Endothelial cell of umbilical vein (primary cell): ENCODE measurements at regions not wholly inside any gene's neighbourhood (a gene's known extent, or its start where the extent isn't known, plus 50 kb on each side); places are given as distances from the start of the nearest gene placed in this dataset.

ENCODE experiments used
- BruUV-seq: library from RNA; stranded (reverse); fragments of 400-500 nt; replicated peaks from 2 replicates; lab custom pipeline; 2021; lab: Mats Ljungman, UMichigan
- CTCF ChIA-PET: fragments of 300-600, 350-600 bp; sonication (Branson Sonifier 250); formaldehyde crosslinking; loops from one replicate; lab custom pipeline; 2021; ENCODE audit warnings: antibody characterized with exemption, inconsistent platforms; lab: Charles Lee
- POLR2A ChIA-PET: fragments of 300-600, 350-600 bp; sonication (Branson Sonifier 250); formaldehyde crosslinking; loops from one replicate; lab custom pipeline; 2021; ENCODE audit warnings: antibody characterized with exemption, inconsistent platforms; lab: Charles Lee
- DNase-seq: peaks from one replicate; pipeline ENCODE4 v3.0.0-alpha.2; 2011; ENCODE audit warnings: low read depth, low spot score
- FAIRE-seq: peaks from 2 replicates; lab custom pipeline; 2011; peaks lifted over from hg19 to GRCh38; lab: Jason Lieb, UNC
- H2AFZ ChIP-seq: 2 replicates; pipeline ENCODE4 v1.6.0; 2012; ENCODE audit warnings: low read depth, low read length, control low read depth, inconsistent platforms
- H3K27ac ChIP-seq: 2 replicates; pipeline ENCODE4 v1.5.1; 2011; ENCODE audit warnings: low read depth, mild to moderate bottlenecking, control low read depth, low read length, moderate library complexity; ENCODE audit not compliant: insufficient read depth
- H3K27me3 ChIP-seq, 2 experiments: 2 replicates each; pipeline versions ENCODE4 v1.6.0 to v1.6.1; 2011; ENCODE audit warnings: low read length in 2 of 2, mixed read lengths in 1 of 2; ENCODE audit not compliant: control insufficient read depth in 2 of 2, insufficient read depth in 2 of 2
- H3K36me3 ChIP-seq, 2 experiments: 2 replicates in 1 of 2; 3 replicates in 1 of 2; pipeline ENCODE4 v1.5.1; 2011; ENCODE audit warnings: low read length in 2 of 2, mild to moderate bottlenecking in 1 of 2, moderate library complexity in 1 of 2; ENCODE audit not compliant: control insufficient read depth in 2 of 2, insufficient read depth in 2 of 2; ENCODE audit errors: extremely low read depth in 1 of 2
- H3K4me1 ChIP-seq: 3 replicates; pipeline ENCODE4 v1.5.1; 2011; ENCODE audit warnings: mild to moderate bottlenecking, low read length; ENCODE audit not compliant: control insufficient read depth, insufficient read depth; ENCODE audit errors: extremely low read depth
- H3K4me2 ChIP-seq: 2 replicates; pipeline ENCODE4 v1.6.1; 2011; ENCODE audit warnings: low read length, control low read depth, mixed read lengths; ENCODE audit not compliant: insufficient read depth
- H3K4me3 ChIP-seq, 3 experiments: fragments of 200-600 bp in 1 of 3; sonication (generic), shearing (Covaris generic) in 1 of 3; replicated peaks in 1 of 3; 2 replicates each; pipeline ENCODE4 v1.5.1; 2011 to 2016; ENCODE audit warnings: control low read depth in 3 of 3, low read length in 3 of 3, mild to moderate bottlenecking in 2 of 3, inconsistent platforms in 1 of 3, low read depth in 1 of 3, moderate library complexity in 1 of 3; ENCODE audit not compliant: insufficient read depth in 1 of 3
- H3K79me2 ChIP-seq: 2 replicates; pipeline ENCODE4 v1.6.0; 2012; ENCODE audit warnings: low read length, inconsistent platforms; ENCODE audit not compliant: control insufficient read depth, insufficient read depth
- H3K9ac ChIP-seq: replicated peaks from 2 replicates; pipeline ENCODE3; 2011; ENCODE audit warnings: low read length, control low read depth; ENCODE audit not compliant: insufficient read depth; ENCODE audit errors: extremely low read depth
- H3K9me1 ChIP-seq: replicated peaks from 3 replicates; pipeline ENCODE4 v1.6.0; 2011; ENCODE audit warnings: mild to moderate bottlenecking, low read length; ENCODE audit not compliant: control insufficient read depth, insufficient read depth; ENCODE audit errors: extremely low read depth
- H3K9me3 ChIP-seq: replicated peaks from 2 replicates; pipeline ENCODE4 v1.5.1; 2012; ENCODE audit warnings: low read length, inconsistent platforms; ENCODE audit not compliant: control insufficient read depth, insufficient read depth
- H4K20me1 ChIP-seq: replicated peaks from 2 replicates; pipeline ENCODE3; 2011; ENCODE audit warnings: mild to moderate bottlenecking, low read length; ENCODE audit not compliant: control insufficient read depth, insufficient read depth; ENCODE audit errors: extremely low read depth
- CTCF ChIP-seq, 2 donors: IDR thresholded peaks; 1 replicate in 1 of 2; 2 replicates in 1 of 2; pipeline ENCODE4 v1.5.1; 2011; ENCODE audit warnings: low read length in 2 of 2, mild to moderate bottlenecking in 2 of 2, moderate library complexity in 2 of 2, control low read depth in 1 of 2, inconsistent platforms in 1 of 2, low read depth in 1 of 2; ENCODE audit not compliant: insufficient read depth in 1 of 2; ENCODE audit errors: extremely low read depth in 1 of 2
- EZH2 ChIP-seq: IDR thresholded peaks from 2 replicates; pipeline ENCODE4 v1.6.1; 2012; ENCODE audit warnings: borderline replicate concordance, low read depth, mild to moderate bottlenecking, moderate library complexity, low read length, inconsistent platforms; ENCODE audit not compliant: severe bottlenecking
- FOS ChIP-seq: IDR thresholded peaks from 2 replicates; pipeline ENCODE4 v1.6.1; 2011; ENCODE audit warnings: mild to moderate bottlenecking, low read length, moderate library complexity, borderline replicate concordance; ENCODE audit not compliant: insufficient read depth
- GATA2 ChIP-seq: IDR thresholded peaks from 2 replicates; pipeline ENCODE4 v1.7.0; 2011; ENCODE audit warnings: low read depth, mild to moderate bottlenecking, moderate library complexity, mixed read lengths, low read length; ENCODE audit not compliant: insufficient read length, insufficient read depth
- JUN ChIP-seq: IDR thresholded peaks from 2 replicates; pipeline ENCODE4 v1.6.1; 2011; ENCODE audit warnings: borderline replicate concordance, low read depth; ENCODE audit not compliant: insufficient read length, insufficient read depth
- MAX ChIP-seq: IDR thresholded peaks from 2 replicates; pipeline ENCODE4 v1.6.1; 2011; ENCODE audit not compliant: insufficient read depth, insufficient read length
- MYC ChIP-seq: IDR thresholded peaks from one replicate; pipeline ENCODE4 v1.6.1; 2011; ENCODE audit warnings: mild to moderate bottlenecking, low read depth, low read length
- POLR2A ChIP-seq: IDR thresholded peaks from 2 replicates; pipeline ENCODE4 v1.6.1; 2012; ENCODE audit warnings: low read depth, mild to moderate bottlenecking, control low read depth, low read length
- POLR2AphosphoS5 ChIP-seq: IDR thresholded peaks from 2 replicates; pipeline ENCODE4 v1.6.1; 2012; ENCODE audit warnings: low read depth, mild to moderate bottlenecking, control low read depth, low read length, moderate library complexity; ENCODE audit not compliant: insufficient read depth
- dilution Hi-C: fragments of 300-500 bp; cut with MboI; formaldehyde crosslinking; loops from one replicate; pipeline ENCODE4 v1.15.0; 2019; ENCODE audit warnings: low sequenced_read_pairs; ENCODE audit not compliant: extremely low pct_ligation_motif_present
- intact Hi-C: fragments of 100-400 bp; cut with micrococcal nuclease; formaldehyde crosslinking; loops from one replicate; pipeline ENCODE4 v1.10.0; 2022

- no peaks in the 10 kb centered on the region for H3K36me3 ChIP-seq
- H3K9me3 ChIP-seq, result no peaks in the 10 kb centered on the region
- ChIA-PET POLR2A (no interaction called here), CTCF (interaction anchor here (0.7 to 2.3 kb wide), 10 partner anchors 11 to 434 kb away, joined by 3 to 11 read pairs (median 3); no protein-coding TSS in a partner anchor)
- no peaks in the 10 kb centered on the region for H3K4me1 ChIP-seq
- dilution Hi-C loops (no loop called here), intact Hi-C loops (loop anchor here (2.0 to 5.0 kb wide), 2 partner anchors 241 to 336 kb away; no protein-coding TSS in a partner anchor)
- H3K4me3 ChIP-seq, result no peak overlapping the region
- H3K4me2 ChIP-seq, result no peak overlapping the region
- no peak overlapping the region for H3K27ac ChIP-seq
- no peak for TF ChIP-seq JUN
- no peak for TF ChIP-seq POLR2A
- TF ChIP-seq CTCF (IDR thresholded peaks at IDR 0.05; ENCODE audit: extremely low read depth in 1 of 2, insufficient read depth in 1 of 2, low read depth in 1 of 2, low read length in 2 of 2), result no peak
- no peak for TF ChIP-seq POLR2AphosphoS5
- TF ChIP-seq MAX, result no peak
- TF ChIP-seq EZH2, result no peak
- TF ChIP-seq MYC, result no peak
- TF ChIP-seq GATA2, result no peak
- TF ChIP-seq FOS, result no peak
- no peaks in the 10 kb centered on the region for H4K20me1 ChIP-seq
- no peak for DNase-seq
- no peak overlapping the region for H3K9ac ChIP-seq
- H2AFZ ChIP-seq, result no peak overlapping the region
- no peaks in the 10 kb centered on the region for H3K9me1 ChIP-seq
- no peaks in the 10 kb centered on the region for H3K79me2 ChIP-seq
- no TSS peak for BruUV-seq
- peaks cover 0 to 2% of the 10 kb centered on the region in 2 experiments for H3K27me3 ChIP-seq
- FAIRE-seq, result no peak
Observed at GRCh38 chr12:58106195-58106594, 164.8 kb downstream of the ATP23 start.
